ENCODE measurements at regions not wholly inside any gene's neighbourhood (a gene's known extent, or its start where the extent isn't known, plus 50 kb on each side); places are given as distances from the start of the nearest gene placed in this dataset.

GRCh38 chr5:122723606-122724352, 51.1 kb upstream of the SNX2 start:
- DNase-seq, result no peak

All from NCI-H1436 (cell line).